CD4-positive, CD25-positive, alpha-beta regulatory T cell (primary cell): ENCODE measurements at regions not wholly inside any gene's neighbourhood (a gene's known extent, or its start where the extent isn't known, plus 50 kb on each side); places are given as distances from the start of the nearest gene placed in this dataset.

Source experiments
- ATAC-seq, 2 donors: fragments of 150-1000 bp; cut with Tn5 transposase; one replicate each; pipeline ENCODE4 v1.10.0; 2021; ENCODE audit warnings: low read depth in 2 of 2, moderate number of reproducible peaks in 2 of 2, moderate library complexity in 1 of 2
- DNase-seq, 3 donors: peaks; one replicate each; pipeline versions ENCODE4 v3.0.0 to v3.0.0-alpha.2; 2012 to 2022; ENCODE audit warnings: mixed read lengths in 1 of 3
- H3K27ac ChIP-seq: one replicate; pipeline ENCODE4 v1.7.0; 2013; ENCODE audit warnings: mild to moderate bottlenecking, low read length; ENCODE audit not compliant: insufficient read depth, poor library complexity, severe bottlenecking
- H3K27me3 ChIP-seq: one replicate; pipeline ENCODE4 v1.7.0; 2013; ENCODE audit warnings: low read length; ENCODE audit not compliant: control insufficient read depth, insufficient read depth
- H3K36me3 ChIP-seq: one replicate; pipeline ENCODE4 v1.7.0; 2013; ENCODE audit warnings: mild to moderate bottlenecking, low read length, moderate library complexity; ENCODE audit not compliant: control insufficient read depth, insufficient read depth
- H3K4me1 ChIP-seq: 2 replicates; pipeline ENCODE4 v1.7.0; 2013; ENCODE audit warnings: mild to moderate bottlenecking, low read length; ENCODE audit not compliant: insufficient read depth, control insufficient read depth, poor library complexity, severe bottlenecking
- H3K4me3 ChIP-seq: one replicate; pipeline ENCODE4 v1.7.0; 2013; ENCODE audit warnings: low read depth, mild to moderate bottlenecking, low read length, moderate library complexity
- H3K9me3 ChIP-seq, 2 experiments: 1 replicate in 1 of 2; 2 replicates in 1 of 2; pipeline ENCODE4 v1.7.0; 2013; ENCODE audit warnings: low read length in 2 of 2, mild to moderate bottlenecking in 1 of 2, moderate library complexity in 1 of 2; ENCODE audit not compliant: control insufficient read depth in 2 of 2
- H3K27ac Mint-ChIP-seq, 3 donors: one replicate each; pipeline ENCODE4 v1.8.0; 2020 to 2022; ENCODE audit warnings: mild to moderate bottlenecking in 3 of 3, mixed read lengths in 3 of 3, moderate library complexity in 2 of 3
- H3K27me3 Mint-ChIP-seq: one replicate; pipeline ENCODE4 v1.8.0; 2022; ENCODE audit warnings: mild to moderate bottlenecking, mixed read lengths
- H3K36me3 Mint-ChIP-seq: one replicate; pipeline ENCODE4 v1.8.0; 2020; ENCODE audit warnings: mixed read lengths
- H3K4me1 Mint-ChIP-seq, 4 donors: one replicate each; pipeline ENCODE4 v1.8.0; 2020 to 2022; ENCODE audit warnings: mixed read lengths in 4 of 4, mild to moderate bottlenecking in 1 of 4
- H3K4me3 Mint-ChIP-seq, 4 donors: one replicate each; pipeline ENCODE4 v1.8.0; 2020 to 2022; ENCODE audit warnings: mild to moderate bottlenecking in 4 of 4, mixed read lengths in 4 of 4, moderate library complexity in 3 of 4
- H3K9me3 Mint-ChIP-seq, 7 donors: one replicate each; pipeline ENCODE4 v1.8.0; 2020 to 2022; ENCODE audit warnings: mixed read lengths in 7 of 7, mild to moderate bottlenecking in 3 of 7, moderate library complexity in 2 of 7

GRCh38 chr2:3076848-3077642 lies 300.6 kb downstream of the EIPR1 start:
- Histone ChIP-seq H3K4me1 (no peaks in the 10 kb centered on the region), H3K4me3 (no peak overlapping the region), H3K27ac (no peak overlapping the region), H3K36me3 (no peaks in the 10 kb centered on the region), H3K27me3 (no peaks in the 10 kb centered on the region), H3K9me3 (no peaks in the 10 kb centered on the region)
- DNase-seq, result no peak
- Mint-ChIP-seq H3K4me1 (no peaks in the 10 kb centered on the region), H3K36me3 (no peaks in the 10 kb centered on the region), H3K27me3 (peaks cover 12% of the 10 kb centered on the region), H3K9me3 (peaks cover 0 to 4% (median 0%) of the 10 kb centered on the region in 7 donors), H3K27ac (no peak overlapping the region), H3K4me3 (no peak overlapping the region)
- ATAC-seq, result no peak

- ATAC-seq (no peak), DNase-seq (no peak)
- H3K36me3 ChIP-seq, result no peaks in the 10 kb centered on the region
- H3K4me1 Mint-ChIP-seq, result no peaks in the 10 kb centered on the region
- H3K27ac Mint-ChIP-seq, result no peak overlapping the region
- H3K4me3 Mint-ChIP-seq, result no peak overlapping the region
- peaks cover 8% of the 10 kb centered on the region for H3K27me3 Mint-ChIP-seq
- H3K36me3 Mint-ChIP-seq, result no peaks in the 10 kb centered on the region
- peaks cover 0 to 4% (median 0%) of the 10 kb centered on the region in 7 donors for H3K9me3 Mint-ChIP-seq
- H3K9me3 ChIP-seq, result no peaks in the 10 kb centered on the region
- H3K27me3 ChIP-seq, result no peaks in the 10 kb centered on the region
- no peak overlapping the region for H3K4me3 ChIP-seq
- H3K27ac ChIP-seq, result no peak overlapping the region
- H3K4me1 ChIP-seq, result no peaks in the 10 kb centered on the region
These were observed 301.7 kb downstream of the EIPR1 start for GRCh38 chr2:3075991-3076340.

DNA sequence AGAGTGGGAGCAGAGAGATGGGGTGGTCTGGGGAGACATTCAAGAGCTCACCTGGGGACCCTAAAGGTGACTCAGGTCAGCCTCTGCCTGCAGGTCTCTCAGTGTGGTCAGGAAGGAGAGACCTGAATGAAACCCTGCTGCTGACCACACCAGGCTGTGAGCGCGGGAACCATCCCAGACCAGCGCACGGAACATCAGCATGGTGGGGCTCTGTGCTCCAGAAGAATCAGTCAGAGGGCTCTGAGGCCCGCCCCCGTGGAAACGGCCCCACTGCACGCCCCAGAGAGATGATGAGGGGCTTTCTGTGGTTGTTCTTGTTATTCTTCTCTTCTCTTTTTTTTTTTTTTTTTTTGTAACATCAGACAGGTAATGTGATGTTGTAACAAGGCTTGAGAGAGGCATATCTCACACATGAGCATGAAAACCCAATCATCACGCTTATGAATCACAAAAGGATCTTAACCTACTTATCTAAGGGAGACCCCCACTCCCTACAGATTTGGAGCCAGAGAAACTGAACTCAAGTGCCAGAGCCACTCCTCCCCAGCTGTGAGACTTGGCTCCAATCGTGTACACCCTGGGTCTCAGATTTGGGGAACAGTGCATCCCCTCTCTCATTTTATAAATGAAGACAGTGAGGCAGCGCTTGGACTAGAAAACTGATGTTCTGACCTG lies 302.2 kb downstream of the EIPR1 start:
- peaks cover 8% of the 10 kb centered on the region for H3K27me3 Mint-ChIP-seq
- H3K9me3 Mint-ChIP-seq, result peaks cover 0 to 4% (median 0%) of the 10 kb centered on the region in 7 donors
- H3K27ac Mint-ChIP-seq, result no peak overlapping the region
- no peaks in the 10 kb centered on the region for H3K4me1 ChIP-seq
- no peak overlapping the region for H3K27ac ChIP-seq
- H3K36me3 Mint-ChIP-seq, result no peaks in the 10 kb centered on the region
- no peak overlapping the region for H3K4me3 Mint-ChIP-seq
- no peaks in the 10 kb centered on the region for H3K36me3 ChIP-seq
- no peaks in the 10 kb centered on the region for H3K9me3 ChIP-seq
- H3K4me1 Mint-ChIP-seq, result no peaks in the 10 kb centered on the region
- no peak overlapping the region for H3K4me3 ChIP-seq
- DNase-seq (no peak), ATAC-seq (no peak)
- H3K27me3 ChIP-seq, result no peaks in the 10 kb centered on the region

DNA sequence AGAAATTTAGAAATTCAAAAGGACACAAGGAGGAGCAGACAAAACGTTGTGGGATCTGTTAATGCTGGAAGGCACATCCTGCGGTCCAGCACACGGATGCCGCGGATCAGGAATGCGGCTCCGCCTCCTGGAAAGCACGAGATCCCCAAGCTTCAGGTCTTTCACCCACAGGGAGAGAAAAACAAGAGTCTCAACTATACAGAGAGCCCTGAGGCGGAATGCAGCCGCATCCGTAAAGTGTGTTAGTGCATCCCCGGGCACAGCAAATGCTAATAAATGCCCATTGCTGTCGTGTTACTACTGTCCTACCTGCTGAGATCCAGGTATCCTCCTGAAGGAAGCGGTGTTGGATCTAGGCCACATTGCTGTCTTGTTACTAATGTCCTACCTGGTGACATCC lies 303.9 kb downstream of the EIPR1 start:
- ATAC-seq (no peak), DNase-seq (no peak)
- no peak overlapping the region for H3K27ac ChIP-seq
- no peaks in the 10 kb centered on the region for H3K4me1 Mint-ChIP-seq
- H3K36me3 ChIP-seq, result no peaks in the 10 kb centered on the region
- no peak overlapping the region for H3K27ac Mint-ChIP-seq
- no peaks in the 10 kb centered on the region for H3K36me3 Mint-ChIP-seq
- H3K4me3 ChIP-seq, result no peak overlapping the region
- H3K4me3 Mint-ChIP-seq, result no peak overlapping the region
- H3K27me3 ChIP-seq, result no peaks in the 10 kb centered on the region
- H3K9me3 ChIP-seq, result no peaks in the 10 kb centered on the region
- H3K27me3 Mint-ChIP-seq, result peaks cover 8% of the 10 kb centered on the region
- no peaks in the 10 kb centered on the region for H3K4me1 ChIP-seq
- H3K9me3 Mint-ChIP-seq, result peaks cover 0 to 3% (median 0%) of the 10 kb centered on the region in 7 donors

DNA sequence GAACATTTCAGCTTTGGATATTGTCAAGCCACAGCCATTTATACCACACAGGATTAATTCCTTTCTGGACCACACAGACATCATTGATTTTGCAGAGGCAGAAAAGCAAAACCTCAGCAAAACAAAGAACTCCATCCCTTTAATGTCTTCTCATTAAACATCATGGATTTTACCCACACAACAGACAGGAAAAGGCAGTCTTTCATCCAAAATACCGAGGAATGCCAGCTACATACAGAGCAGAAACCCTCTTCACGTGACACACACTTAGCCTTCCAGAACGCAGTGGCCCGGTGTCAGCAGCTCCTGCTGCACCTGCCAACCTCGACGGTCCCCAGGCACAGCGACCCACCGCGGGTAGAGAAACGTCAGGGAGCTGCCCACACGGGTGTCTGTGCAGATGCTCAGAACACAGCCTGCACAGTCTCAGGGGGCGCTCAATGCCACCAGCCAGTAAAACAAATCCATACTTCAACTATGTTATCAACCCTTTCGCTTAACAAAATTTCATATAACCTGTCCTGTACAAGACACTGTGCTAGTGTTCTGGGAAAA lies 304.5 kb downstream of the EIPR1 start:
- Histone ChIP-seq H3K27ac (no peak overlapping the region), H3K36me3 (no peaks in the 10 kb centered on the region), H3K9me3 (no peaks in the 10 kb centered on the region), H3K4me3 (no peak overlapping the region), H3K27me3 (no peaks in the 10 kb centered on the region), H3K4me1 (no peaks in the 10 kb centered on the region)
- DNase-seq, result no peak
- Mint-ChIP-seq H3K9me3 (no peaks in the 10 kb centered on the region), H3K27ac (peak overlapping the region in 1 of 3 donors; percentile 43), H3K4me1 (no peaks in the 10 kb centered on the region), H3K27me3 (peaks cover 8% of the 10 kb centered on the region), H3K4me3 (no peak overlapping the region), H3K36me3 (no peaks in the 10 kb centered on the region)
- no peak for ATAC-seq

- Histone ChIP-seq H3K27me3 (no peaks in the 10 kb centered on the region), H3K9me3 (no peaks in the 10 kb centered on the region), H3K4me3 (no peak overlapping the region), H3K27ac (no peak overlapping the region), H3K36me3 (no peaks in the 10 kb centered on the region), H3K4me1 (no peaks in the 10 kb centered on the region)
- Mint-ChIP-seq H3K4me1 (no peaks in the 10 kb centered on the region), H3K27ac (no peak overlapping the region), H3K27me3 (peaks cover 8% of the 10 kb centered on the region), H3K4me3 (no peak overlapping the region), H3K36me3 (no peaks in the 10 kb centered on the region), H3K9me3 (no peaks in the 10 kb centered on the region)
- DNase-seq (no peak), ATAC-seq (no peak)
These were observed 305.8 kb downstream of the EIPR1 start for GRCh38 chr2:3071685-3072263.

GRCh38 chr2:3066831-3067230 lies 310.8 kb downstream of the EIPR1 start:
- no peaks in the 10 kb centered on the region for H3K36me3 Mint-ChIP-seq
- no peak for ATAC-seq
- Histone ChIP-seq H3K27ac (no peak overlapping the region), H3K4me3 (no peak overlapping the region), H3K27me3 (no peaks in the 10 kb centered on the region), H3K36me3 (no peaks in the 10 kb centered on the region), H3K4me1 (no peaks in the 10 kb centered on the region), H3K9me3 (no peaks in the 10 kb centered on the region)
- H3K27ac Mint-ChIP-seq, result no peak overlapping the region
- no peaks in the 10 kb centered on the region for H3K4me1 Mint-ChIP-seq
- H3K27me3 Mint-ChIP-seq, result no peaks in the 10 kb centered on the region
- no peak overlapping the region for H3K4me3 Mint-ChIP-seq
- no peak for DNase-seq
- H3K9me3 Mint-ChIP-seq, result no peaks in the 10 kb centered on the region
